Activated CD4-positive, alpha-beta T cell treated with anti-CD3 and anti-CD28 coated beads, Interleukin-2, amount 50 U/mL, for 4 hours (primary cell): ENCODE measurements at regions not wholly inside any gene's neighbourhood (a gene's known extent, or its start where the extent isn't known, plus 50 kb on each side); places are given as distances from the start of the nearest gene placed in this dataset.
"Not testable (repeated sequence)": the region's sequence is repeated elsewhere in the genome, so short reads cannot be mapped to it uniquely, and the experiment has no call there.

ENCODE experiments used
- DNase-seq, 2 experiments: peaks; one replicate each; pipeline ENCODE4 v3.0.0-alpha.2; 2020

DNA sequence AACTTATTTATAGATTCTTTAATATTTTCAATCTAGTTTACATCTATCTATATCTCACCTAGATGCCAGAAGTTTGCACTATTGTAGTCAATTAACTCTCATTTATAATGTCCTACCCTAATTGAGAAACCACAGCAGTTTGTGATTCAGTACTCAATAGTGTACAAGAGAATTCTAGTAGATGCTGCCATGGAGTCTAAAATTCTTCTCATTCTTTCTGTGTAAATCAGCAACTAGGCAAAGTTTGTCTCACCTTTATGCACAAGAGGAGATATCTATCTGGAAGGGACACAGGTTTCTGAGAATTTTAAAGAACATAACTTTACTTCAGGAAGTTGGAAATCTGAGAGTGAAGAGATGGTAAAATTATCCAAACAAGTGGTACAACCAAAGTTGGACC, 173.0 kb upstream of the FBXL7 start:
- DNase-seq: no peak

GRCh38 chr5:15326471-15326870, 173.5 kb upstream of the FBXL7 start:
- no peak for DNase-seq

DNA sequence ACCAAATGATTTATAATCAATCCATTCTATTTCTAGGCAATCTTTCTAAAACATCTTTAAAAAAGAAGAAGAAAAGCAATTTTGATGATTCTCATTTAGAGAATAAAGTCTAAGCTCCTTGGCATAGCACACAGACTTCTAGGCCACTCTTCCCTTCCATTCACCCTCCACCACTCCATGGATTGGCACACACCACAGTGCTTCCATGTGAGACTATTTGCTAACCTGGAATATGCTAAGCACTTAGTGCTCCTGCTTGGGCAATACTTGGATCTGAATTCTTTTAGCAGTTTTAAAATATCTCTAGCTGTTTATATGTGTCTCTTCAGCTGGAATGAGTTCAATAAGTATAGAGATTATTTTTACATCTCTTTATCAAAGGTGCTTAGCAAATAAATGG, 177.6 kb upstream of the FBXL7 start:
- no peak for DNase-seq

DNA sequence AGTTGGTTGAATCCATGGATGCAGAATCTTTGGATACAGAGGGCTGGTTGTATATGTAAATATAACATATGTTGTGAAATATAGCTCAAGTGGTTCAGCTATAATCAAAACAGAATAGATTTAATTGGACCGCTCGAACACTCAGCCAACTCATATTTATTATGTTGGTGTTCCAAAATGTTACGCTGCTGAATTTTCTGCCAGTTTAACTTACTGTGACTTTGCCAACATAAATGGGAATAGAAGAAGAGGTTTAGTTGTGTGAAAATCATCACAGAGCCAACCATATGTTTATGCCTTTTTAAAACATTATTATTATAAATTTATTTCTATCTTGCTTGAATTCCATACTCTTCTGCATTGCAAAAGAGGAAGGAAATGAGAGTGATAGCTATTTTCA, 178.2 kb upstream of the FBXL7 start:
- no peak for DNase-seq

GRCh38 chr5:15320871-15321270, 179.1 kb upstream of the FBXL7 start:
- DNase-seq: no peak

DNA sequence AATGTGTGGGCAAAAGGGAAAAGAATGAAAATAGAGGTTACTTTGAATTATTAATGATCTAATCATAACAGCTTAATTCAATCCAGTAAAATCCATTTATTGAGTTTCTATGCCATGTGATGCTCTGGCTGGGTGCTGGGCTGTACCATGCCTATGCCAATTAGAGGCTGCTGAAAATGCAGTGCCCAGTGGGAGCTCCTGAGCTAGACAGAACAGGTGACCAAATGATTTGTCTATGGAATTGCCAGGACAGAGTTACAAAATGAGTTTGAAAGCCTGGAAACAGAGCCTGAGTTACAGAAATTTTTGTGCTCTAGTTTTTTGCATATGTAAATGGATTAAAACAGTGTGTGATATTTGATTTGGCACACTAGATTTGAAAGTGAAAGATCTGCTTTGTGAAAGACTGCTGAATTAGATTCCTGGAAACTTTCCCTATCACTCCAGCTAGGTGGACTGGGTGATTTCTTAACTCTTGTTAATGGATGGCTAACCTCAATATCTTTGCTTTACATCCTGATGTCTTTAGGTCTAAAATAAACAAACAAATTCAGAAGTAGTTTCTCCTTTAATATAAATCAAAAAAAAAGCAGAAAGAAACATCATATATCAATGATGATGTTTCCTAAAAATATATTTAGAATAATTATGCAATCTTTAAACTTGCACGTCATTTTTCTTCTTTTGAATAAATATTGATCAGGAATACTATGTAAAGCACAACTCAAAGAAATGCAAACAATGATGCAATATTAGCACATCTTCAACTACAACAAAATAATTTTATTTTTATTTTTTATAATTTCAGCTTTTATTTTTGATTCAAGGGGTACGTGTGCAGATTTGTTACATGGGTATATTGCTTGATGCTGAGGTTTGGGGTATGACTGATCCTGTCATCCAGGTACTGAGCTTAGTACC, 194.8 kb upstream of the FBXL7 start:
- DNase-seq: no peak

GRCh38 chr5:15304066-15304731, 195.8 kb upstream of the FBXL7 start:
- DNase-seq: no peak

DNA sequence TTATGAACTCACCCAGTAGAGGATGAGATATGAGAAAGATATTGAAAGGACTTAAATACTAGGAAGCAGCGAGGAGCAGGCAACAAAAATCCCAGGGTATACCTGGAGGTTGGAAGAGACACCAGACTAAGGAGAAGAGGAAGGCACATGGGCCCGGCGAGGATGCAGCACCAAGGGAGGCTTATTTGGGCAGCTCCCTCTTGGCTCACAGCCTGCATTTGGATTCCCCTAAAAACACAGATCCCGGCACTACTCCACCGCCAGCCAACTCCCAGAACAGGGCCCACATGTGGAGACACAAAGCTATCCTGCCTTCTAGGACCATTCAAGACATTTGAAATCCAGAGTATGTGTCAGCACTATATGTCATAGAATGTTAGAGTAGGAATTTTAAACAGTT, 199.8 kb upstream of the FBXL7 start:
- DNase-seq: no peak

DNA sequence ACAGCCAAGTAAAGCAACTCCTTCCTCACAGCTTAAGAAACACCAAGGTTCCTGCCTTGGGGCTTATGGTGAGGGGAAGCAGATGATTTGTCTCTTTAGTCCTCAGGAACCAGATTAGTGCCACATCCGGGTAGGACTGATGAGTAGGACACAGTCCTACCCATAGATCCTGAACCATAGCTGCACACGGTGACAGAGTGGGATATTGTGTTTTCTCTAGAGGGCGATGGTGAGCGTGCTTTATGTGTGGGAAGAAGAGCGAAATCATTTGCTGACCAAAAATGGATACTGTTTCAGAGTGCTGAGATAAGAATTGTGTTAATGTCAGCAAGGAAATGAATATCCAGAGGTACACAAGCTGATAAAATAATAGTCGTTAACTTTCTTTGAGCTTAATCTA, 209.0 kb upstream of the FBXL7 start:
- DNase-seq: no peak

GRCh38 chr5:15286650-15287049, 213.3 kb upstream of the FBXL7 start:
- DNase-seq: no peak

DNA sequence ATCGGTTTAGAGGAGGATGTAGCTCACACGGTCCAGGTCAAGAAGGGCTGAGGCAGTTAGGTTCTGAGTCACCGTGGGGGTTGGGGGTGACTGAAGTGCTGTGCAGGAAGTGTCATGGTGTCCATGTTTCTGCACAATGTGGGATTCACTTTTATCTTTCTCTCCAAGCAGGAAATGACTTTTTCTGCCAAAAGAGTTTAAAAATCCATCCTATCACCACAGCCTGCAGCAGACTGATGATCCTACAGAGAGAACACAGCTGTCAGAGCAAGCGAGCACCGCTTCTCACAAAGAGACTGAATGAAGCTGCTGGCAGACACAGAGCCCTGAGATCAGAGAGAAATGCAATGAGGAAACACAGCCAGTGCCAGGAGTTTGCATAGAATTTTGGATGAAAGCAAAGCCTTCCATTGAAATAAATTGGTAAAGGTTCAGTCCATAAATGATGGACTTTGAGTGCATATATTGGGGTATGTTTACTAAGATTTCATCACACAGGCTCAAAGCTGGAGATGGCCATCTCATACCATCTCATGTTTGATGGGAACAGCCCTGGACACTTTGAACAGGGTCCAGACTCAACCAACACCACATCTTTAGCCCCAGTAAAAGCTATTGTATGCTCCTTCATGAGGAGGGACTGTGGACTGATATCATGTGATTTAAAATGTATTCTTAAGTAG, 213.9 kb upstream of the FBXL7 start:
- no peak for DNase-seq

- no peak for DNase-seq
These were observed 215.3 kb upstream of the FBXL7 start for GRCh38 chr5:15284706-15285105.

DNA sequence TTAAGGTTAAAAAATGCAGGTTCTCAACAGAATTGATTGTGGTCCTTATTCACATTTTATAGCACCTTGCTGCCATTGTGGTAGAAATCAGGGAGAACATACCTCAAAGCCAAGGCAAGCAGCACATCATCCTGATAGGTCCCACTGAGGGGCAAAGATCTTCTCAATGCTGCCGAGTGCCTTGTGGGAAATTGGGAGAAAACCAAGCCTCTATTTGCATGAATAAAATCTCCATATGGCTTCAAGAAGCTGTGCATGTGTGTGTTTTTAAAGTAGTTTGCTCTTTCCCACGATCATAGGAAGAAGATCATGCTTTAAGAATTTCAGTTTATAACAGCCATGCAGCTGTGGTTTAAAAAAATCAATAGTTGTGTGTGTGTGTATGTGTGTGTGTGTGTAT, 216.9 kb upstream of the FBXL7 start:
- no peak for DNase-seq

DNA sequence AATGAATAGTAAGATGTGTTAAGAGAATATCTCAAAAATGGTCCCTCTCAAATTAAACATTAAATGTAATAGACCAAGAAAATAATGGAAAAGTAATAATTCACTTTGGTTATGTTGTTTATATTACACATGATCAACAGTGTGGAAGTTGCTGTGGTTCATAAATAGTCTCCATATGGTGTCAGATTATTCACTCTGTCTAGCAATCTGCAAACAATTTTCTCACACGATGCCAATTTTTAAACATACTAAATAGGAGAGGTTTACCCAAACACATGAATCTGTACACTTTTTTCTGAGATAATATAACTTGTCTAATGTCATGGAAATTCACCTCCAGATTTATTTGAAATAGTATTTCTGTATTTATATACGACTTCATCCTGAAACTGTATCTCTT, 217.4 kb upstream of the FBXL7 start:
- no peak for DNase-seq

- not testable (repeated sequence) for DNase-seq
These were observed 228.4 kb upstream of the FBXL7 start for GRCh38 chr5:15271596-15271995.

DNA sequence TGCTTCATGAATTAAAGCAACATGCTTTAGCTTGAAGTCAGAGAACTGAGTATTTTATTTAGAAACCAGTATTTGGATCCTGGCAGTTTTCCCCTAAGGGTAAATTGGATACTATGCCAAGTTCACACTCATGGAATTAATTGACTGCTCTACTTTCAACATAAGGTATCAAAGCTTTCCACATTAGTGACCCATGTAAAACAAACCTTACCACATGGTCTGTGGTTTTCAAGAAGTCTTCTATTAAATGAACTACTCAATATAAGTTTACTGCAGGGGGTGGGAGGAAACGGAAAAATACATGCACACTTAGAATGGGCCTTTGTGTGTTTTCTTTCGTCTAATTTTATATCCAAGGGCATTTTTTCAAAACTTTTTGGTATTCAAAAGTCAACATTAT, 232.0 kb upstream of the FBXL7 start:
- DNase-seq: no peak

DNA sequence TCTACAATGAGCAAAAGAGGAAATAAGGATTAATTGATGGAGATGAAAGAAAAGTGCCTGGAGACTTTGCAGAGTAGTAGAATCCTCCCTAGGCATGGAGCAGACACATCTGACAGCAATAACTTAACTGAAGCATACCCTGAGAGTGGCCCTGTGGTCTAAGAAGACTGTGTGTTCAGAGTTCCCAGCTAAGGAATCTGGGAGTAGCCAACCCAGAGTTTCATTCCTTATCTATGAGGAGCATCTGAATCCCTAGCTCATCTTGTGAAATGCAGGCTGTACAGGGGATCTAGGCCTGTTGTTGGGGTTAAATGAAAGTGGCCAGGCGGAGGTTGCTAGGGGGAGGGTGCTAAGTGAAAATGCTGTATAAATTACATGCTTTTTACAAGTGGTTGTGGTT, 233.1 kb upstream of the FBXL7 start:
- DNase-seq: no peak

GRCh38 chr5:15266229-15266628, 233.8 kb upstream of the FBXL7 start:
- no peak for DNase-seq

DNA sequence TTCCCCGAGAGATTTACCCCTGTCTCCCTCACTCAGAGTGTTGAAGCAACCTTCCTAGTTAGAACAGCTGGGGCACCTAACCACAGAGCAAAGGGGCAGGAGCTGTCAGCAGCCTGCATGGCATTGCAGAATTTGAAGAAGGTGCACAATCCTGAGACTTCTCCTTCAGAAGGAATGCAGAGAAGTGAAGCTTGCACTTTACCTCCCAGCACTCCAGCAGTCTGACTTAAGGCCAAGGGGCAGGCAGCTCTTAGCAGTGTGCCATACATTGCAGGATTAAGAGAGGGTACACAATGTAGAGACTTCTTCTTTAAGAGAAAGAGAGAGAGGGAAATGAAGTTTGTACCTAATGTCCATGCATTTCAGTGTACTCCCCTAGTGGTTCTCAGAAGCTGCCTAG, 236.0 kb upstream of the FBXL7 start:
- no peak for DNase-seq

- DNase-seq: no peak
These were observed 236.6 kb upstream of the FBXL7 start for GRCh38 chr5:15263406-15263805.

DNA sequence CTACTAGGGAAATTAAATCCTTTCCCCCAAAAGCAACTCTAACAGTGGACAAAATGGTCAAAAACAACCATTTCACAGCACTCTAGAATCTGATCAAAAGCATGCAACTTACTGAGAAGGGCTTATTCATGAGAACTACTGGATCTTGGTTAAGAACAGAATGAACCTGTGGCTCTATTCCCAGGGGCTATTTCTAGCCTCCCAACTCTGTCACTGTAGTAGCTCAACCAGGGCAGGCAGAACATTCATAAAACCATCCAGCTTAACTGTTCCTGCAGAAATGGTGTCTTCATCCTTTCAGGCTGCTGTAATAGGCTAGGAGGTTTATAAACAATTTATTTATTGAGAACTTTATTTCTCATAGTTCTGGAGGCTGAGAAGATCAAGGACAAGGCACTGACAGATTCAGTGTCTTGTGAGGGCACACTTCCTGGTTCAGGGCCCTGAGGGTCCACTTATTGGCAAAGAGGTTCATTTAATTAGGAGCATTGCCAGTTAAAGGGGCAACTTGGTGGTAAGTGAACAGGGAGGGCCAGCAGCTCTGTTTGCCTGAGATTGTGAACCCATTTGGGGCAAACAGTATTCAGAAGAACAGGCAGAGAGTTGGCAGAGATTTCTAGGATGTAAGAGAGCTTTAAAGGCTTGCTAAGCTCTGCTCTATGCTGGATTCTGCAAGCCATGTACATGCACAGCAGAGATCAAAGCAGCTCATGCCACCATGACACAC, 238.5 kb upstream of the FBXL7 start:
- no peak for DNase-seq

GRCh38 chr5:15260356-15261268, 239.4 kb upstream of the FBXL7 start:
- no peak for DNase-seq
